H54 (cell line): ENCODE measurements at regions not wholly inside any gene's neighbourhood (a gene's known extent, or its start where the extent isn't known, plus 50 kb on each side); places are given as distances from the start of the nearest gene placed in this dataset.
A peak's percentile ranks its signal among the peaks of the same experiment; 100 is the strongest.

Source experiments
- DNase-seq: peaks from one replicate; pipeline ENCODE4 v3.0.0; 2011; ENCODE audit warnings: low spot score, mixed read lengths; ENCODE audit not compliant: insufficient read length
- FAIRE-seq: peaks from 3 replicates; lab custom pipeline; 2011; peaks lifted over from hg19 to GRCh38; lab: Jason Lieb, UNC
- POLR2A ChIP-seq: IDR thresholded peaks from 2 replicates; pipeline ENCODE4 v1.6.1; 2011; ENCODE audit warnings: low read depth, mild to moderate bottlenecking, low read length

DNA sequence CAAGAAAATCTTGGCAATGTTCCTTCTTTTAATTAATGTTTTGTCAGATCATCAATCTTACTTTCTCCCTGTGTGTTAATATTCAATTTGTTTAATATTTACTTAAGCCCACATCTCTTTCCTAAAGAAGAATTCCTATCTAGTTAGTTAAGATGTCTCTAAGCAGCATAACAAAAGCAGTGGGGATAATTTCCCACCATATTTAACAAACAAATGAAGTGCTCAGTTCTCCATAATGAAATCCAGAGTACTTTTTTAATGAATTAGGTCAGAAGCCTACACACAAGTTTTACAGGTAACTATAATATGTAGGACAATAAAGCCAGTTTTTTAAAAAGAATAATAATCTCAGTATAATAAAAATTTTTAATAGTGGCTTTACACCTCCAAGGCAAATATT, 1918.8 kb downstream of the EFNA5 start:
- no peak for DNase-seq
- FAIRE-seq = no peak
- TF ChIP-seq POLR2A = no peak

DNA sequence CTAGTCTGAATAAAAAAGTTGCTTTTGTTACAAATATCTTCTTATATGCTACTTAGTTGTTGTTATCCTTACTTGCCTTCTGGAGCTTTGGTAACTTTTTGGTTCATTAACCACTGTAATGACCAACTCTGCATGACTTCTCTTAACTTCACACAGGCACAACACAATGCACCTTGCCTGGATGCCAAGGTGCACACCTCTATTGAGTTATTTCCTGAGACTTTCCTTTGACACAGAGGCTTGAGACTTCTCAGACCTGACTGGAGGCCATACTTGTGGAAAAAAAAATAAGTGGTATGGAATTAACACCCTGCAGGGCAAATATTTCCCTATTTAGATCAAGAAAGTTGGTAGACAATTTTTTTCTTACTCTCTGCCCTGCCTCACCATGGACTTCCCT, 1925.6 kb downstream of the EFNA5 start:
- no peak for TF ChIP-seq POLR2A
- FAIRE-seq = no peak
- no peak for DNase-seq

DNA sequence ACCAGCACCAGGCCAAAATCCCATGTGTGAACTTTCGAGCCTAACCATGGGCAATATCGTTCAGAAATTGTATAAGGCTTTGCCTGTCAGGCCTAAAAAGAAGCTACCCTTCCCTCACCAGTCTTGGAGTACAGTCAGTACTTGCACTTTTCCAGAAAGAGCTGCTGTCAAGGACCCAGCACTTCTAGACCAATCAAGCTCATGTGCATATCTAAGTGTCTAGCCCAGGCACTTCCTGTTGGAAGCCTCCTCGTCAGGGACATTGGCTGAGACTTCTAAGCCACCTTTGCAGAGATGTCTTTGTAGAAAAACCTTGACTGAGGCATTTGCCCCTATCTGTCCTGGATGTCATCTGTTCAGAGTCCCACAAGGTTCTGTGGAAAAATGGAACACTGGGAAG, 1930.5 kb downstream of the EFNA5 start:
- TF ChIP-seq POLR2A = no peak
- DNase-seq (no peak), FAIRE-seq (peak; percentile 65)

GRCh38 chr5:105739732-105740131, 1931.0 kb downstream of the EFNA5 start:
- no peak for DNase-seq
- FAIRE-seq = no peak
- TF ChIP-seq POLR2A = no peak

- FAIRE-seq (no peak), DNase-seq (no peak)
- no peak for TF ChIP-seq POLR2A
These were observed 1935.0 kb downstream of the EFNA5 start for GRCh38 chr5:105735704-105736103.

GRCh38 chr5:105730982-105731381, 1939.8 kb downstream of the EFNA5 start:
- FAIRE-seq = no peak
- no peak for TF ChIP-seq POLR2A
- no peak for DNase-seq

- no peak for TF ChIP-seq POLR2A
- DNase-seq (no peak), FAIRE-seq (no peak)
These were observed 1944.6 kb downstream of the EFNA5 start for GRCh38 chr5:105726093-105726492.

GRCh38 chr5:105708442-105708841, 1962.3 kb downstream of the EFNA5 start:
- FAIRE-seq (no peak), DNase-seq (no peak)
- TF ChIP-seq POLR2A = no peak

DNA sequence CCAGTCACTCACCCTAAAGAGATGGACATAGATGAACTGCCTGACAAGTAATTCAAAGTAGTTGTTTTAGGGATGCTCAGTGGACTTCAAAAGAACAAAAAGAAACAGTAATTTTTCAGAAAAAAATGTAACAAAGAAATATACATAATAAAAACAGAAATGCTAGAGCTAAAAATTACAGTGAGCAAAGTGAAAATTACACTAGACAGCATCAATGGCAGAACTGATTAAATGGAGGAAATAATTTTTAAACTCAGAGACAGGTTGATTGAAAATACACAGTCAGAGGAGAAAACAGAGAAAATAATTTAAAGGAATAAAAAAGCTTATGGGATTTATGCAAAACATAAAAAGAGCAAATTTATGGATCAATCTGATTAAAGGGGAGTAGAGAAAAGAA, 1968.4 kb downstream of the EFNA5 start:
- no peak for TF ChIP-seq POLR2A
- no peak for FAIRE-seq
- DNase-seq = no peak

- DNase-seq (no peak), FAIRE-seq (no peak)
These were observed 1974.3 kb downstream of the EFNA5 start for GRCh38 chr5:105696440-105696839.

DNA sequence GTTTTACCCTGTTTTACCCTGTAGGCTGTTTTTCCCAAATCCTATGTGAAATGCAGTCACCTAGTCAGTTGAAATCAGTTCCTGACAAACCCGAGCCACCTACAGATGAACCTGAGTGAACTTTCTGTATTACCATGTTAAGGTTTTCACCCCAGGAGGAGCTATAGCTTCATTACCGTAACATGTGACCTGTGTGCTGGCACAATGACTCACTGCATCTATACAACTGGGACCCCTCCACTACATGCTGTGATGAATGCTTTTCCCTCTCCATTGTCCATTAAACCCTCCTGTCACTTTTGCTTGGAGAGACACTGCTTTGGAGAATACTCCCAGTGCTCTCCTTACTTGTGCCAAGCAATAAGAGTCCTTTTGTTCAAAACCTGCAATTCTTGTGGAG, 1974.8 kb downstream of the EFNA5 start:
- DNase-seq (no peak), FAIRE-seq (no peak)
- TF ChIP-seq POLR2A = no peak

More at GRCh38 chr5:105696440-105696839, 1974.3 kb downstream of the EFNA5 start:
- no peak for TF ChIP-seq POLR2A

DNA sequence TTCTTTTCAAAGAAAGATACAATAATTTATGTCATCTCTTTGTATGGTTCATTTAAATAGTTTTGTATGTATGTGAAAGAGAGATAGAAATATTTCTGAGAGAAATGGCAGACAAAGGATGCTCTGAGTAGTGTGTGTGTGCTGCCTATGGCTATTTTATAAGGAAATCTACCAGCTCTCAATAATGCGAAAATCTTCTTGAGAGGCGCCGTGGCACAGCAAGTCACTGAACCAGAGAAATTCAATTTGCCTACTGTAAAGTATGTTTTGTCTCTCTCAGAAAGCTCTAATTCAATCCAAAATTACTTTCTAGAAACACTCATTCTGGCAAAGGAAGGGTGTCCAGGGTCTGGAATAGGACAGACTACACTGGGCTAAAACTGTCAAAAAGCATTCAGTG, 1981.1 kb downstream of the EFNA5 start:
- no peak for TF ChIP-seq POLR2A
- FAIRE-seq (no peak), DNase-seq (no peak)

GRCh38 chr5:105688227-105688792, 1982.4 kb downstream of the EFNA5 start:
- FAIRE-seq (no peak), DNase-seq (no peak)

DNA sequence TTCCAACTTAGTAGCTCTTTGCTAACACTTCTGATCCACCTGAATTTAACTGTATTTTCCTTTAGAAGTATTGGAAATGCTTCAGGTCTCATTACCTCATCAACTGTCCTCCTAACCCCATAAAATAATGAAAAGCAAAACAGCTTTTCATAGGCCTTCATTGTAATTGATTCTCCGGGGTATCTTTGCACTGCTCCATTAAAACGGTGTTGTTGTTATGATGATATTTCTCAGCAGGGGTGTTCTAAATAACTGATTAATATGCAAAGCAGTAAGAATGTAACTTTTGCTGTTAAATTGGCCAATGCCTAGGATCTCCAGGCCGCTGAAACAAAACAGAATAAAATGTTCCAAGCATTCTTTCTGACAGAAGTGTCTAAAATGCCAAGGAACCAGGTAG, 1983.2 kb downstream of the EFNA5 start:
- FAIRE-seq (no peak), DNase-seq (no peak)
- no peak for TF ChIP-seq POLR2A

More at GRCh38 chr5:105688227-105688792, 1982.4 kb downstream of the EFNA5 start:
- TF ChIP-seq POLR2A = no peak

- no peak for TF ChIP-seq POLR2A
- FAIRE-seq = no peak
These were observed 1984.9 kb downstream of the EFNA5 start for GRCh38 chr5:105685884-105686283.

More at GRCh38 chr5:105685884-105686283, 1984.9 kb downstream of the EFNA5 start:
- DNase-seq = no peak
